ENCODE measurements at regions not wholly inside any gene's neighbourhood (a gene's known extent, or its start where the extent isn't known, plus 50 kb on each side); places are given as distances from the start of the nearest gene placed in this dataset.

DNA sequence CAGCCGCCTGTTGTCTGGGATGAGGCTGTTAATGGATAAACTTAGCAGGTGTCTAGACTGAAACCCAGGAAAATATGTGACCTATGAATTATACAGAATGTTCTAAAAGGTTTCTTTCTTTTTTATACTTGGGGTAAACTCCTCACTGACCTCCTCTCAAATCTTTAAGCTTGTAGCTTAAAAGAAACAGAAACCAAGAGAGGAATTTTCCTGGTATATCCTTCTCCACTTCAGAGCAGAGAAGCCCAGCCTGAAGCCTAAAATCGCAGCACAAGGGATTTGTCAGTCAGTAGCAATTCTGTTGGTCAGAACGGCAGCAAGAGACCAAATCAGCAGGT lies 99.4 kb upstream of the RIPOR2 start:
- Histone ChIP-seq H2AK5ac (ENCODE audit: low read depth, low read length) (no peak overlapping the region), H3K4me2 (ENCODE audit: insufficient read depth in 1 of 2, low read depth in 2 of 2, low read length in 2 of 2) (no peak overlapping the region), H2BK5ac (ENCODE audit: low read depth, low read length) (no peak overlapping the region), H3K18ac (ENCODE audit: extremely low read depth, low read length) (no peak overlapping the region), H3K36me3 (ENCODE audit: control insufficient read depth in 2 of 4, insufficient read depth in 4 of 4, low read length in 3 of 4) (no peaks in the 10 kb centered on the region), H3K4me1 (replicated peaks in 1 of 4; ENCODE audit: control insufficient read depth in 3 of 4, insufficient read depth in 4 of 4, low read length in 3 of 4) (no peaks in the 10 kb centered on the region), H3K79me2 (ENCODE audit: control insufficient read depth in 1 of 2, insufficient read depth in 2 of 2, low read length in 2 of 2) (no peaks in the 10 kb centered on the region), H2BK120ac (replicated peaks; ENCODE audit: low read depth, low read length) (no peak overlapping the region), H4K91ac (replicated peaks; ENCODE audit: insufficient read length, low read length) (no peak overlapping the region), H2AFZ (ENCODE audit: low read length) (peak overlapping the region; percentile 84), H3K27ac (ENCODE audit: low read depth, low read length) (no peak overlapping the region), H4K8ac (ENCODE audit: extremely low read depth, insufficient read depth, low read length) (0 out of 2 replicates have a peak overlapping the region, but pooled peaks have one; percentile 1), H3K23ac (ENCODE audit: insufficient read length) (no peak overlapping the region), H3K4ac (replicated peaks; ENCODE audit: insufficient read length, low read depth, low read length) (no peak overlapping the region), H4K5ac (ENCODE audit: insufficient read length, low read depth, low read length) (no peak overlapping the region), H3K9me3 (ENCODE audit: insufficient read depth in 2 of 2, low read depth in 1 of 2, low read length in 1 of 2) (no peaks in the 10 kb centered on the region), H3K56ac (replicated peaks; ENCODE audit: insufficient read length, low read depth, low read length) (no peak overlapping the region), H3K4me3 (ENCODE audit: extremely low read depth in 1 of 4, insufficient read depth in 2 of 4, low read depth in 3 of 4, low read length in 4 of 4) (no peak overlapping the region), H3K9ac (replicated peaks in 1 of 4; ENCODE audit: extremely low read depth in 1 of 4, low read depth in 3 of 4, low read length in 3 of 4) (no peak overlapping the region), H2BK20ac (ENCODE audit: low read length) (no peak overlapping the region), H3K27me3 (replicated peaks in 1 of 4; ENCODE audit: control insufficient read depth in 3 of 4, extremely low read depth in 1 of 4, insufficient read depth in 3 of 4, low read length in 3 of 4) (no peaks in the 10 kb centered on the region), H2BK15ac (ENCODE audit: low read length) (no peak overlapping the region), H3K14ac (ENCODE audit: insufficient read length) (no peak overlapping the region), H2BK12ac (ENCODE audit: low read depth, low read length) (no peak overlapping the region), H3K79me1 (ENCODE audit: low read depth, low read length) (no peaks in the 10 kb centered on the region), H3K23me2 (ENCODE audit: low read depth, low read length) (no peaks in the 10 kb centered on the region), H4K20me1 (replicated peaks in 1 of 2; ENCODE audit: control insufficient read depth in 1 of 2, insufficient read depth in 2 of 2, low read length in 2 of 2) (no peaks in the 10 kb centered on the region)
- FAIRE-seq (no peak), DNase-seq (ENCODE audit: low read depth in 1 of 2, low spot score in 2 of 2) (no peak)
- 62% methylated on average over 3 of the region's 3 CpGs; no CpG with 5 or more reads in 1 of the 2 experiments for WGBS, 2 experiments (ENCODE audit: extremely low coverage in 1 of 2, insufficient coverage in 1 of 2, insufficient read length in 1 of 2, insufficient replicate concordance in 2 of 2, low coverage in 1 of 2, low lambda C conversion rate in 2 of 2, missing lambda C conversion rate in 1 of 2)
- ChIA-PET CTCF (ENCODE audit: partially characterized antibody) (interaction anchor here (0.7 to 5.4 kb wide), 7 partner anchors 9 to 179 kb away, joined by 3 to 32 read pairs (median 6); no protein-coding TSS in a partner anchor), POLR2A (ENCODE audit: partially characterized antibody) (no interaction called here)
- TF ChIP-seq SP2 (IDR thresholded peaks at IDR 0.05; ENCODE audit: low read length) (no peak), USF2 (IDR thresholded peaks at IDR 0.05; ENCODE audit: low read length) (no peak), BRCA1 (IDR thresholded peaks at IDR 0.05; ENCODE audit: low read depth, low read length) (no peak), TAF1 (IDR thresholded peaks at IDR 0.05; ENCODE audit: low read depth, low read length) (no peak), EP300 (IDR thresholded peaks at IDR 0.05; ENCODE audit: borderline replicate concordance in 1 of 2, low read depth in 2 of 2, low read length in 2 of 2) (no peak), SP1 (IDR thresholded peaks at IDR 0.05; ENCODE audit: low read depth, low read length) (no peak), CBX8 (IDR thresholded peaks at IDR 0.05; ENCODE audit: borderline replicate concordance, low read depth, low read length) (no peak), CHD1 (IDR thresholded peaks at IDR 0.05; ENCODE audit: low read depth, low read length) (no peak), YY1 (IDR thresholded peaks at IDR 0.05; ENCODE audit: low read depth, low read length) (no peak), KDM1A (IDR thresholded peaks at IDR 0.05; ENCODE audit: borderline replicate concordance, low read length) (no peak), POLR2AphosphoS5 (IDR thresholded peaks at IDR 0.05; ENCODE audit: low read depth, low read length) (no peak), TCF12 (IDR thresholded peaks at IDR 0.05; ENCODE audit: low read depth, low read length) (no peak)

Measured in H1 (cell line).